MG63 (cell line): ENCODE measurements at regions not wholly inside any gene's neighbourhood (a gene's known extent, or its start where the extent isn't known, plus 50 kb on each side); places are given as distances from the start of the nearest gene placed in this dataset.

ENCODE experiments used
- DNase-seq: peaks from one replicate; pipeline ENCODE4 v3.0.0-alpha.2; 2020
- H3K27me3 ChIP-seq: fragments of 250-450 bp; sonication (Bioruptor Pico); 2 replicates; pipeline ENCODE4 v1.5.1; 2020; ENCODE audit warnings: mild to moderate bottlenecking, moderate library complexity
- H3K36me3 ChIP-seq: fragments of 250-450 bp; sonication (Bioruptor Pico); 2 replicates; pipeline ENCODE4 v1.5.1; 2020; ENCODE audit warnings: mild to moderate bottlenecking, moderate library complexity
- H3K4me3 ChIP-seq: fragments of 250-450 bp; sonication (Bioruptor Pico); 2 replicates; pipeline ENCODE4 v1.5.1; 2020; ENCODE audit warnings: mild to moderate bottlenecking, moderate library complexity
- H3K9me3 ChIP-seq: fragments of 250-450 bp; sonication (Bioruptor Pico); 2 replicates; pipeline ENCODE4 v1.5.1; 2020; ENCODE audit warnings: mild to moderate bottlenecking, moderate library complexity

GRCh38 chr6:21987501-21987957, 309.3 kb downstream of the PRL start:
- Histone ChIP-seq H3K9me3 (no peaks in the 10 kb centered on the region), H3K36me3 (no peaks in the 10 kb centered on the region), H3K27me3 (no peaks in the 10 kb centered on the region), H3K4me3 (no peak overlapping the region)
- DNase-seq, result no peak

GRCh38 chr6:21990577-21990976, 306.3 kb downstream of the PRL start:
- Histone ChIP-seq H3K9me3 (no peaks in the 10 kb centered on the region), H3K4me3 (no peak overlapping the region), H3K27me3 (no peaks in the 10 kb centered on the region), H3K36me3 (no peaks in the 10 kb centered on the region)
- DNase-seq, result no peak

- Histone ChIP-seq H3K36me3 (no peaks in the 10 kb centered on the region), H3K9me3 (no peaks in the 10 kb centered on the region), H3K27me3 (no peaks in the 10 kb centered on the region), H3K4me3 (no peak overlapping the region)
- DNase-seq, result peak; percentile 44
Observed at GRCh38 chr6:21992178-21992967, 304.5 kb downstream of the PRL start.

GRCh38 chr6:21993841-21994240, 303.0 kb downstream of the PRL start:
- Histone ChIP-seq H3K27me3 (no peaks in the 10 kb centered on the region), H3K9me3 (no peaks in the 10 kb centered on the region), H3K36me3 (no peaks in the 10 kb centered on the region), H3K4me3 (no peak overlapping the region)
- no peak for DNase-seq

GRCh38 chr6:21994821-21995220, 302.0 kb downstream of the PRL start:
- DNase-seq, result no peak
- Histone ChIP-seq H3K36me3 (no peaks in the 10 kb centered on the region), H3K9me3 (no peaks in the 10 kb centered on the region), H3K27me3 (no peaks in the 10 kb centered on the region), H3K4me3 (no peak overlapping the region)

- DNase-seq, result no peak
- Histone ChIP-seq H3K27me3 (no peaks in the 10 kb centered on the region), H3K4me3 (no peak overlapping the region), H3K9me3 (no peaks in the 10 kb centered on the region), H3K36me3 (no peaks in the 10 kb centered on the region)
Observed at GRCh38 chr6:21995318-21995717, 301.5 kb downstream of the PRL start.

- Histone ChIP-seq H3K9me3 (no peaks in the 10 kb centered on the region), H3K36me3 (no peaks in the 10 kb centered on the region)
- no peak for DNase-seq
Observed at GRCh38 chr6:21996425-21997118, 300.3 kb downstream of the PRL start.

GRCh38 chr6:21997119-21998037, 299.5 kb downstream of the PRL start:
- H3K4me3 ChIP-seq, result no peak overlapping the region
- H3K9me3 ChIP-seq, result no peaks in the 10 kb centered on the region
- no peaks in the 10 kb centered on the region for H3K27me3 ChIP-seq
- H3K36me3 ChIP-seq, result no peaks in the 10 kb centered on the region
- no peak for DNase-seq

More at GRCh38 chr6:21996425-21997118, 300.3 kb downstream of the PRL start:
- Histone ChIP-seq H3K27me3 (no peaks in the 10 kb centered on the region), H3K4me3 (no peak overlapping the region)

GRCh38 chr6:21998582-21998981, 298.3 kb downstream of the PRL start:
- DNase-seq, result no peak
- Histone ChIP-seq H3K4me3 (no peak overlapping the region), H3K36me3 (no peaks in the 10 kb centered on the region), H3K9me3 (no peaks in the 10 kb centered on the region), H3K27me3 (no peaks in the 10 kb centered on the region)

- no peaks in the 10 kb centered on the region for H3K36me3 ChIP-seq
- H3K27me3 ChIP-seq, result no peaks in the 10 kb centered on the region
- no peak overlapping the region for H3K4me3 ChIP-seq
- peak; percentile 12 for DNase-seq
- no peaks in the 10 kb centered on the region for H3K9me3 ChIP-seq
Observed at GRCh38 chr6:21999012-21999528, 297.8 kb downstream of the PRL start.

GRCh38 chr6:21999741-22000140, 297.1 kb downstream of the PRL start:
- Histone ChIP-seq H3K4me3 (no peak overlapping the region), H3K27me3 (no peaks in the 10 kb centered on the region), H3K36me3 (no peaks in the 10 kb centered on the region), H3K9me3 (no peaks in the 10 kb centered on the region)
- DNase-seq, result no peak

GRCh38 chr6:22001396-22002027, 295.3 kb downstream of the PRL start:
- DNase-seq, result peak; percentile 14
- Histone ChIP-seq H3K27me3 (no peaks in the 10 kb centered on the region), H3K4me3 (no peak overlapping the region), H3K36me3 (no peaks in the 10 kb centered on the region), H3K9me3 (no peaks in the 10 kb centered on the region)

GRCh38 chr6:22003287-22003686, 293.5 kb downstream of the PRL start:
- no peak overlapping the region for H3K4me3 ChIP-seq
- H3K9me3 ChIP-seq, result no peaks in the 10 kb centered on the region
- no peaks in the 10 kb centered on the region for H3K36me3 ChIP-seq
- H3K27me3 ChIP-seq, result no peaks in the 10 kb centered on the region
- DNase-seq, result no peak

- Histone ChIP-seq H3K9me3 (no peaks in the 10 kb centered on the region), H3K27me3 (no peaks in the 10 kb centered on the region), H3K36me3 (no peaks in the 10 kb centered on the region), H3K4me3 (no peak overlapping the region)
- no peak for DNase-seq
Observed at GRCh38 chr6:22006795-22007194, 290.0 kb downstream of the PRL start.

- Histone ChIP-seq H3K27me3 (no peaks in the 10 kb centered on the region), H3K4me3 (no peak overlapping the region), H3K36me3 (no peaks in the 10 kb centered on the region), H3K9me3 (no peaks in the 10 kb centered on the region)
- no peak for DNase-seq
Observed at GRCh38 chr6:22007469-22007868, 289.4 kb downstream of the PRL start.

GRCh38 chr6:22008248-22008836, 288.5 kb downstream of the PRL start:
- DNase-seq, result no peak
- no peaks in the 10 kb centered on the region for H3K27me3 ChIP-seq
- H3K36me3 ChIP-seq, result no peaks in the 10 kb centered on the region

More at GRCh38 chr6:22008248-22008836, 288.5 kb downstream of the PRL start:
- Histone ChIP-seq H3K9me3 (no peaks in the 10 kb centered on the region), H3K4me3 (no peak overlapping the region)
